H1 (cell line): ENCODE measurements at regions not wholly inside any gene's neighbourhood (a gene's known extent, or its start where the extent isn't known, plus 50 kb on each side); places are given as distances from the start of the nearest gene placed in this dataset.

Experiments
- CTCF ChIA-PET: fragments of 300-600 bp; sonication (Branson Sonifier 250); formaldehyde crosslinking; loops from one replicate; lab custom pipeline; 2021; ENCODE audit not compliant: partially characterized antibody; lab: Charles Lee
- POLR2A ChIA-PET: fragments of 300-600 bp; sonication (Branson Sonifier 250); formaldehyde crosslinking; loops from one replicate; lab custom pipeline; 2021; ENCODE audit warnings: inconsistent platforms; ENCODE audit not compliant: partially characterized antibody; lab: Charles Lee
- DNase-seq, 2 experiments: peaks; one replicate each; pipeline versions ENCODE4 v3.0.0 to v3.0.0-alpha.2; 2010 to 2022; ENCODE audit warnings: low spot score in 2 of 2, low read depth in 1 of 2, mixed read lengths in 1 of 2
- FAIRE-seq: peaks from 2 replicates; lab custom pipeline; 2011; peaks lifted over from hg19 to GRCh38; lab: Jason Lieb, UNC
- H2AFZ ChIP-seq: 2 replicates; pipeline ENCODE4 v1.8.1; 2012; ENCODE audit warnings: low read length, inconsistent platforms
- H2AK5ac ChIP-seq: 2 replicates; pipeline ENCODE4 v1.6.1; 2013; ENCODE audit warnings: low read depth, low read length
- H2BK120ac ChIP-seq: replicated peaks from 2 replicates; pipeline ENCODE3; 2013; ENCODE audit warnings: low read depth, low read length, inconsistent platforms
- H2BK12ac ChIP-seq: 2 replicates; pipeline ENCODE4 v1.6.1; 2013; ENCODE audit warnings: low read depth, low read length
- H2BK15ac ChIP-seq: 2 replicates; pipeline ENCODE4 v1.6.1; 2013; ENCODE audit warnings: low read length
- H2BK20ac ChIP-seq: 2 replicates; pipeline ENCODE4 v1.6.1; 2013; ENCODE audit warnings: low read length
- H2BK5ac ChIP-seq: 2 replicates; pipeline ENCODE4 v1.6.1; 2013; ENCODE audit warnings: low read depth, low read length
- H3K14ac ChIP-seq: 2 replicates; pipeline ENCODE4 v1.6.1; 2013; ENCODE audit warnings: inconsistent platforms; ENCODE audit not compliant: insufficient read length
- H3K18ac ChIP-seq: 2 replicates; pipeline ENCODE4 v1.6.1; 2013; ENCODE audit warnings: low read length; ENCODE audit errors: extremely low read depth
- H3K23ac ChIP-seq: 2 replicates; pipeline ENCODE4 v1.6.1; 2013; ENCODE audit warnings: inconsistent platforms; ENCODE audit not compliant: insufficient read length
- H3K23me2 ChIP-seq: 2 replicates; pipeline ENCODE4 v1.6.1; 2013; ENCODE audit warnings: low read depth, low read length
- H3K27ac ChIP-seq: 2 replicates; pipeline ENCODE4 v1.6.1; 2011; ENCODE audit warnings: low read depth, low read length, inconsistent platforms
- H3K27me3 ChIP-seq, 4 experiments: replicated peaks in 1 of 4; 1 replicate in 1 of 4; 2 replicates in 3 of 4; pipeline versions ENCODE4 v1.6.1 to v1.8.1; 2011 to 2013; ENCODE audit warnings: low read length in 3 of 4, mild to moderate bottlenecking in 3 of 4, inconsistent platforms in 2 of 4, mixed read lengths in 2 of 4, moderate library complexity in 1 of 4; ENCODE audit not compliant: control insufficient read depth in 3 of 4, insufficient read depth in 3 of 4; ENCODE audit errors: extremely low read depth in 1 of 4
- H3K36me3 ChIP-seq, 4 experiments: 2 replicates each; pipeline versions ENCODE4 v1.6.1 to v1.8.1; 2011 to 2013; ENCODE audit warnings: mild to moderate bottlenecking in 4 of 4, low read length in 3 of 4, moderate library complexity in 2 of 4, control low read depth in 1 of 4, inconsistent platforms in 1 of 4; ENCODE audit not compliant: insufficient read depth in 4 of 4, control insufficient read depth in 2 of 4
- H3K4ac ChIP-seq: replicated peaks from 2 replicates; pipeline ENCODE3; 2013; ENCODE audit warnings: low read length, low read depth, mixed read lengths, inconsistent platforms; ENCODE audit not compliant: insufficient read length
- H3K4me1 ChIP-seq, 4 experiments: replicated peaks in 1 of 4; 1 replicate in 1 of 4; 2 replicates in 3 of 4; pipeline versions ENCODE4 v1.6.1 to v1.8.1; 2011 to 2013; ENCODE audit warnings: low read length in 3 of 4, inconsistent platforms in 2 of 4, mixed read lengths in 1 of 4; ENCODE audit not compliant: insufficient read depth in 4 of 4, control insufficient read depth in 3 of 4
- H3K4me2 ChIP-seq, 2 experiments: 2 replicates each; pipeline versions ENCODE4 v1.6.1 to v1.8.1; 2011 to 2013; ENCODE audit warnings: low read depth in 2 of 2, low read length in 2 of 2, control low read depth in 1 of 2, inconsistent platforms in 1 of 2, mild to moderate bottlenecking in 1 of 2; ENCODE audit not compliant: insufficient read depth in 1 of 2
- H3K4me3 ChIP-seq, 4 experiments: fragments of 200-600, 300-600 bp in 1 of 4; sonication (generic), shearing (Covaris generic), sonication (Bioruptor Twin) in 1 of 4; 2 replicates each; pipeline versions ENCODE4 v1.5.1 to v1.8.1; 2011 to 2016; ENCODE audit warnings: low read length in 4 of 4, low read depth in 3 of 4, control low read depth in 2 of 4, inconsistent platforms in 2 of 4, mild to moderate bottlenecking in 2 of 4, mixed read lengths in 1 of 4, moderate library complexity in 1 of 4; ENCODE audit not compliant: insufficient read depth in 2 of 4; ENCODE audit errors: extremely low read depth in 1 of 4
- H3K56ac ChIP-seq: replicated peaks from 2 replicates; pipeline ENCODE3; 2013; ENCODE audit warnings: low read depth, mild to moderate bottlenecking, mixed read lengths, low read length, inconsistent platforms; ENCODE audit not compliant: insufficient read length
- H3K79me1 ChIP-seq: 2 replicates; pipeline ENCODE4 v1.6.1; 2013; ENCODE audit warnings: low read depth, low read length, control low read depth
- H3K79me2 ChIP-seq, 2 experiments: 2 replicates each; pipeline versions ENCODE4 v1.6.1 to v1.8.1; 2012 to 2013; ENCODE audit warnings: low read length in 2 of 2, mild to moderate bottlenecking in 2 of 2, inconsistent platforms in 1 of 2; ENCODE audit not compliant: insufficient read depth in 2 of 2, control insufficient read depth in 1 of 2
- H3K9ac ChIP-seq, 4 experiments: replicated peaks in 1 of 4; 1 replicate in 1 of 4; 2 replicates in 3 of 4; pipeline versions ENCODE4 v1.6.1 to v1.8.1; 2011 to 2013; ENCODE audit warnings: low read depth in 3 of 4, low read length in 3 of 4, control low read depth in 2 of 4, mild to moderate bottlenecking in 2 of 4, moderate library complexity in 2 of 4, inconsistent platforms in 1 of 4; ENCODE audit errors: extremely low read depth in 1 of 4
- H3K9me3 ChIP-seq, 2 experiments: 2 replicates each; pipeline versions ENCODE4 v1.6.1 to v1.8.1; 2012 to 2013; ENCODE audit warnings: mild to moderate bottlenecking in 2 of 2, moderate library complexity in 2 of 2, control low read depth in 1 of 2, inconsistent platforms in 1 of 2, low read depth in 1 of 2, low read length in 1 of 2, mixed read lengths in 1 of 2; ENCODE audit not compliant: insufficient read depth in 2 of 2
- H4K20me1 ChIP-seq, 2 experiments: replicated peaks in 1 of 2; 2 replicates each; pipeline versions ENCODE3 to v1.8.1; 2011 to 2013; ENCODE audit warnings: inconsistent platforms in 2 of 2, low read length in 2 of 2, mild to moderate bottlenecking in 1 of 2; ENCODE audit not compliant: insufficient read depth in 2 of 2, control insufficient read depth in 1 of 2
- H4K5ac ChIP-seq: 2 replicates; pipeline ENCODE4 v1.6.1; 2013; ENCODE audit warnings: low read length, low read depth, mixed read lengths, inconsistent platforms; ENCODE audit not compliant: insufficient read length
- H4K8ac ChIP-seq: 2 replicates; pipeline ENCODE4 v1.8.0; 2013; ENCODE audit warnings: mild to moderate bottlenecking, moderate library complexity, low read length, inconsistent platforms; ENCODE audit not compliant: insufficient read depth; ENCODE audit errors: extremely low read depth
- H4K91ac ChIP-seq: replicated peaks from 2 replicates; pipeline ENCODE3; 2013; ENCODE audit warnings: low read length, mixed read lengths, inconsistent platforms; ENCODE audit not compliant: insufficient read length
- CREB1 ChIP-seq: IDR thresholded peaks from 2 replicates; pipeline ENCODE4 v1.6.1; 2012; ENCODE audit warnings: inconsistent platforms
- HDAC6 ChIP-seq: IDR thresholded peaks from one replicate; pipeline ENCODE4 v1.7.1; 2012; ENCODE audit warnings: low read depth, mild to moderate bottlenecking, inconsistent platforms, low read length, moderate library complexity
- JUN ChIP-seq: IDR thresholded peaks from 2 replicates; pipeline ENCODE4 v1.6.1; 2011; ENCODE audit warnings: low read depth, mild to moderate bottlenecking, improper control_type of control experiment, low read length
- MAFK ChIP-seq: IDR thresholded peaks from 2 replicates; pipeline ENCODE4 v1.6.1; 2012; ENCODE audit warnings: low read depth, mild to moderate bottlenecking, improper control_type of control experiment, low read length
- MAX ChIP-seq: IDR thresholded peaks from 2 replicates; pipeline ENCODE4 v1.6.1; 2012; ENCODE audit warnings: inconsistent platforms
- NANOG ChIP-seq: IDR thresholded peaks from 2 replicates; pipeline ENCODE4 v1.6.1; 2011; ENCODE audit warnings: low read length, low read depth, mild to moderate bottlenecking, inconsistent platforms; ENCODE audit not compliant: insufficient read depth, poor library complexity, severe bottlenecking
- NRF1 ChIP-seq: IDR thresholded peaks from 2 replicates; pipeline ENCODE4 v1.6.1; 2011; ENCODE audit warnings: mild to moderate bottlenecking, low read depth, low read length, improper control_type of control experiment
- RAD21 ChIP-seq, 2 experiments: IDR thresholded peaks in 1 of 2; conservative IDR thresholded peaks in 1 of 2; 2 replicates each; pipeline ENCODE4 v1.6.1; 2011; ENCODE audit warnings: low read depth in 2 of 2, low read length in 2 of 2, improper control_type of control experiment in 1 of 2, inconsistent platforms in 1 of 2, mild to moderate bottlenecking in 1 of 2, moderate library complexity in 1 of 2
- RFX5 ChIP-seq: IDR thresholded peaks from 2 replicates; pipeline ENCODE4 v1.6.1; 2011; ENCODE audit warnings: low read depth, low read length, improper control_type of control experiment, borderline replicate concordance
- SIN3A ChIP-seq, 2 experiments: IDR thresholded peaks in 1 of 2; conservative IDR thresholded peaks in 1 of 2; 2 replicates each; pipeline ENCODE4 v1.6.1; 2011 to 2012; ENCODE audit warnings: low read length in 2 of 2, improper control_type of control experiment in 1 of 2, low read depth in 1 of 2, mild to moderate bottlenecking in 1 of 2
- SIRT6 ChIP-seq: IDR thresholded peaks from one replicate; pipeline ENCODE4 v1.7.1; 2012; ENCODE audit warnings: low read length, inconsistent platforms
- SP4 ChIP-seq: IDR thresholded peaks from 2 replicates; pipeline ENCODE4 v1.6.1; 2012; ENCODE audit warnings: low read length, inconsistent platforms
- TAF7 ChIP-seq: optimal IDR thresholded peaks from 2 replicates; pipeline ENCODE3; 2011; ENCODE audit warnings: low read depth, mild to moderate bottlenecking, inconsistent platforms, low read length, moderate library complexity, borderline replicate concordance
- TEAD4 ChIP-seq: IDR thresholded peaks from 2 replicates; pipeline ENCODE4 v1.6.1; 2012; ENCODE audit warnings: low read depth, low read length, inconsistent platforms, mixed read lengths
- ZNF274 ChIP-seq: IDR thresholded peaks from 2 replicates; pipeline ENCODE4 v1.7.0; 2012; ENCODE audit warnings: low read length, borderline replicate concordance; ENCODE audit errors: extremely low read depth
- WGBS, 2 experiments: shearing (Covaris generic) in 1 of 2; methylation state at CpG; one replicate each; pipeline versions ENCODE4 v1.1.6 to v1.1.7; 2013 to 2015; ENCODE audit warnings: low lambda C conversion rate in 2 of 2, mixed read lengths in 2 of 2, inconsistent platforms in 1 of 2, low coverage in 1 of 2, missing lambda C conversion rate in 1 of 2; ENCODE audit not compliant: insufficient replicate concordance in 2 of 2, insufficient coverage in 1 of 2, insufficient read length in 1 of 2; ENCODE audit errors: extremely low coverage in 1 of 2, missing lambda C conversion rate in 1 of 2; 5-methylcytosine and 5-hydroxymethylcytosine counted together

DNA sequence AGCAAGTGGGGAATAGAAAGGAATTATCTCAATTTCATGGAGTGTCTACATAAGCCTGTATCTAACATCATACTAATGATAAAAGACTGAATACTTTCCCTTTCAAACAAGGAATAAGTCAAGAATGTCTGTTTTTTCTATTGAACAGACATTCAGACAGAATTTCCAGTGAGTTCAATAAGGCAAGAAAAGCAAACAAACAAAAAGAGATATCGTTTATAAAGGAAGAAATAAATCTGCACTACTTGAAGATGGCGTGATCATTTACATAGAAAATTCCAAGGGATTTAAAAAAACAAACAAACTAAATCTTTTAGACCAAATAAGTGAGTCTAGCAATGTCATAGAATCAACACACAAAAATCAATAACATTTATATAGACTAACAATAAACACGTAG lies 273.1 kb upstream of the FOXG1 start:
- no peak overlapping the region for H3K56ac ChIP-seq
- H3K23ac ChIP-seq = no peak overlapping the region
- H2BK15ac ChIP-seq = no peak overlapping the region
- H3K23me2 ChIP-seq = no peaks in the 10 kb centered on the region
- no peak overlapping the region for H2BK12ac ChIP-seq
- no peak overlapping the region for H2AFZ ChIP-seq
- no peaks in the 10 kb centered on the region for H3K27me3 ChIP-seq
- no peak overlapping the region for H2BK5ac ChIP-seq
- no peaks in the 10 kb centered on the region for H4K20me1 ChIP-seq
- no peak overlapping the region for H2BK20ac ChIP-seq
- no peaks in the 10 kb centered on the region for H3K4me1 ChIP-seq
- no peak overlapping the region for H4K8ac ChIP-seq
- H3K18ac ChIP-seq = no peak overlapping the region
- H2AK5ac ChIP-seq = no peak overlapping the region
- H3K4ac ChIP-seq = no peak overlapping the region
- no peak overlapping the region for H3K27ac ChIP-seq
- ChIA-PET CTCF (no interaction called here), POLR2A (no interaction called here)
- no peak overlapping the region for H4K5ac ChIP-seq
- H3K79me1 ChIP-seq = no peaks in the 10 kb centered on the region
- no peak overlapping the region for H2BK120ac ChIP-seq
- 91% methylated on average over 3 of the region's 3 CpGs; no CpG with 5 or more reads in 1 of the 2 experiments for WGBS, 2 experiments
- no peaks in the 10 kb centered on the region for H3K9me3 ChIP-seq
- H3K14ac ChIP-seq = no peak overlapping the region
- H3K79me2 ChIP-seq = no peaks in the 10 kb centered on the region
- H4K91ac ChIP-seq = no peak overlapping the region
- FAIRE-seq (no peak), DNase-seq (no peak)
- H3K4me2 ChIP-seq = no peak overlapping the region
- no peak overlapping the region for H3K4me3 ChIP-seq
- H3K9ac ChIP-seq = no peak overlapping the region
- TF ChIP-seq CREB1 = no peak
- no peak for TF ChIP-seq HDAC6
- TF ChIP-seq TAF7 = no peak
- TF ChIP-seq SIRT6 = no peak
- TF ChIP-seq RFX5 = no peak
- TF ChIP-seq SIN3A (conservative IDR thresholded peaks at IDR 0.05 in 1 of 2, IDR thresholded peaks at IDR 0.05 in 1 of 2; ENCODE audit: low read depth in 1 of 2, low read length in 2 of 2) = no peak
- no peak for TF ChIP-seq ZNF274
- TF ChIP-seq RAD21 (IDR thresholded peaks at IDR 0.05 in 1 of 2, conservative IDR thresholded peaks at IDR 0.05 in 1 of 2; ENCODE audit: low read depth in 2 of 2, low read length in 2 of 2) = no peak
- no peak for TF ChIP-seq NANOG
- TF ChIP-seq SP4 = no peak
- no peak for TF ChIP-seq MAX
- TF ChIP-seq TEAD4 = no peak
- TF ChIP-seq NRF1 = no peak
- TF ChIP-seq JUN = no peak
- no peak for TF ChIP-seq MAFK
- TF ChIP-seq, all 59 proteins: peak for 0
- no peaks in the 10 kb centered on the region for H3K36me3 ChIP-seq
